Islet of Langerhans (tissue), 1 donor: ENCODE measurements at regions not wholly inside any gene's neighbourhood (a gene's known extent, or its start where the extent isn't known, plus 50 kb on each side); places are given as distances from the start of the nearest gene placed in this dataset.
"Not testable (repeated sequence)": the region's sequence is repeated elsewhere in the genome, so short reads cannot be mapped to it uniquely, and the experiment has no call there.

Experiments
- FAIRE-seq: peaks from one replicate; lab custom pipeline; 2011; peaks lifted over from hg19 to GRCh38; lab: Jason Lieb, UNC

GRCh38 chr4:28082686-28083390, 1222.2 kb downstream of the STIM2 start:
- no peak for FAIRE-seq

- FAIRE-seq: no peak
Observed at GRCh38 chr4:28092610-28093009, 1232.0 kb downstream of the STIM2 start.

- no peak for FAIRE-seq
Observed at GRCh38 chr4:28093071-28093470, 1232.4 kb downstream of the STIM2 start.

- FAIRE-seq: no peak
Observed at GRCh38 chr4:28101583-28101982, 1240.9 kb downstream of the STIM2 start.

- no peak for FAIRE-seq
Observed at GRCh38 chr4:28105271-28105859, 1244.7 kb downstream of the STIM2 start.

GRCh38 chr4:28106155-28106554, 1245.5 kb downstream of the STIM2 start:
- no peak for FAIRE-seq

- FAIRE-seq: no peak
Observed at GRCh38 chr4:28109801-28110200, 1249.2 kb downstream of the STIM2 start.

GRCh38 chr4:28112691-28113335, 1252.2 kb downstream of the STIM2 start:
- FAIRE-seq: not testable (repeated sequence)

GRCh38 chr4:28113586-28113985, 1252.9 kb downstream of the STIM2 start:
- FAIRE-seq: not testable (repeated sequence)

GRCh38 chr4:28116526-28117083, 1256.0 kb downstream of the STIM2 start:
- FAIRE-seq: not testable (repeated sequence)

- no peak for FAIRE-seq
Observed at GRCh38 chr4:28117084-28117682, 1256.5 kb downstream of the STIM2 start.

GRCh38 chr4:28146191-28146590, 1285.5 kb downstream of the STIM2 start:
- FAIRE-seq: no peak

- FAIRE-seq: no peak
Observed at GRCh38 chr4:28148221-28148620, 1287.6 kb downstream of the STIM2 start.

GRCh38 chr4:28149762-28150161, 1289.1 kb downstream of the STIM2 start:
- FAIRE-seq: no peak

- FAIRE-seq: no peak
Observed at GRCh38 chr4:28151314-28151713, 1290.7 kb downstream of the STIM2 start.

- no peak for FAIRE-seq
Observed at GRCh38 chr4:28167411-28167810, 1306.8 kb downstream of the STIM2 start.

GRCh38 chr4:28176942-28177341, 1316.3 kb downstream of the STIM2 start:
- no peak for FAIRE-seq

GRCh38 chr4:28177641-28178040, 1317.0 kb downstream of the STIM2 start:
- no peak for FAIRE-seq

- no peak for FAIRE-seq
Observed at GRCh38 chr4:28179126-28179525, 1318.5 kb downstream of the STIM2 start.

GRCh38 chr4:28209371-28209924, 1348.8 kb downstream of the STIM2 start:
- FAIRE-seq: no peak

GRCh38 chr4:28211676-28212470, 1351.2 kb downstream of the STIM2 start:
- FAIRE-seq: no peak

- FAIRE-seq: no peak
Observed at GRCh38 chr4:28221536-28221935, 1360.9 kb downstream of the STIM2 start.
